IMR-90 (cell line): ENCODE measurements at regions not wholly inside any gene's neighbourhood (a gene's known extent, or its start where the extent isn't known, plus 50 kb on each side); places are given as distances from the start of the nearest gene placed in this dataset.

Experiments used
- ATAC-seq: fragments of 200-7000 bp; cut with Tn5 transposase; 2 replicates; pipeline ENCODE4 v1.9.1; 2020; ENCODE audit warnings: low read depth, mild to moderate bottlenecking, moderate library complexity
- BruUV-seq: library from RNA; stranded (reverse); fragments of 400-500 nt; replicated peaks from 2 replicates; lab custom pipeline; 2021; lab: Mats Ljungman, UMichigan
- CTCF ChIA-PET: fragments of 300-600 bp; formaldehyde crosslinking; extraction: SDS; loops from one replicate; lab custom pipeline; 2021; ENCODE audit warnings: antibody characterized with exemption; lab: Yijun Ruan, JAX
- POLR2A ChIA-PET: fragments of 300-600 bp; sonication (Branson Sonifier 250); formaldehyde crosslinking; loops from one replicate; lab custom pipeline; 2022; ENCODE audit warnings: antibody characterized with exemption; ENCODE audit not compliant: unreplicated experiment; lab: Charles Lee
- DNase-seq: peaks from one replicate; pipeline ENCODE4 v3.0.0; 2013
- H2AFZ ChIP-seq: replicated peaks from 2 replicates; pipeline ENCODE3; 2013; ENCODE audit warnings: low read length, mild to moderate bottlenecking; ENCODE audit not compliant: poor library complexity
- H2AK5ac ChIP-seq: 2 replicates; pipeline ENCODE4 v1.6.1; 2013; ENCODE audit warnings: low read depth, low read length, inconsistent platforms
- H2AK9ac ChIP-seq: replicated peaks from 2 replicates; pipeline ENCODE3; 2013; ENCODE audit warnings: mild to moderate bottlenecking, low read depth, low read length, moderate library complexity; ENCODE audit not compliant: poor library complexity
- H2BK120ac ChIP-seq: 2 replicates; pipeline ENCODE4 v1.6.1; 2013; ENCODE audit warnings: low read depth, low read length, inconsistent platforms
- H2BK15ac ChIP-seq: 3 replicates; pipeline ENCODE4 v1.6.1; 2013; ENCODE audit warnings: low read depth, low read length, inconsistent platforms
- H2BK20ac ChIP-seq: 2 replicates; pipeline ENCODE4 v1.6.1; 2013; ENCODE audit warnings: low read depth, mild to moderate bottlenecking, inconsistent platforms, low read length, moderate library complexity
- H2BK5ac ChIP-seq: 2 replicates; pipeline ENCODE4 v1.6.1; 2013; ENCODE audit warnings: mild to moderate bottlenecking, low read depth, low read length, inconsistent platforms; ENCODE audit not compliant: poor library complexity, severe bottlenecking
- H3K14ac ChIP-seq: replicated peaks from 2 replicates; pipeline ENCODE4 v1.6.1; 2013; ENCODE audit warnings: low read depth, low read length, inconsistent platforms
- H3K18ac ChIP-seq: 2 replicates; pipeline ENCODE4 v1.6.1; 2013; ENCODE audit warnings: low read depth, low read length, control low read depth
- H3K23ac ChIP-seq: 2 replicates; pipeline ENCODE4 v1.6.1; 2013; ENCODE audit warnings: low read depth, low read length, inconsistent platforms
- H3K27ac ChIP-seq: 2 replicates; pipeline ENCODE4 v1.5.1; 2013; ENCODE audit warnings: mild to moderate bottlenecking, control low read depth, low read length; ENCODE audit not compliant: insufficient read depth
- H3K27me3 ChIP-seq: 2 replicates; pipeline ENCODE4 v1.6.1; 2013; ENCODE audit warnings: low read length; ENCODE audit not compliant: control insufficient read depth, insufficient read depth
- H3K36me3 ChIP-seq: 2 replicates; pipeline ENCODE4 v1.6.1; 2013; ENCODE audit warnings: low read length, mixed read lengths; ENCODE audit not compliant: control insufficient read depth, insufficient read depth
- H3K4ac ChIP-seq: 2 replicates; pipeline ENCODE4 v1.6.1; 2013; ENCODE audit warnings: low read depth, low read length, inconsistent platforms
- H3K4me1 ChIP-seq: 2 replicates; pipeline ENCODE4 v1.6.1; 2013; ENCODE audit warnings: low read length, mixed read lengths; ENCODE audit not compliant: control insufficient read depth, insufficient read depth
- H3K4me2 ChIP-seq: 2 replicates; pipeline ENCODE4 v1.6.1; 2013; ENCODE audit warnings: low read depth, mild to moderate bottlenecking, control low read depth, low read length, moderate library complexity
- H3K4me3 ChIP-seq: 2 replicates; pipeline ENCODE4 v1.5.1; 2013; ENCODE audit warnings: low read depth, mild to moderate bottlenecking, control low read depth, low read length, moderate library complexity; ENCODE audit not compliant: insufficient read depth
- H3K56ac ChIP-seq: 2 replicates; pipeline ENCODE4 v1.6.1; 2013; ENCODE audit warnings: low read length, inconsistent platforms; ENCODE audit not compliant: insufficient read depth; ENCODE audit errors: extremely low read depth
- H3K79me1 ChIP-seq, 2 experiments: 2 replicates each; pipeline ENCODE4 v1.6.1; 2013; ENCODE audit warnings: low read length in 2 of 2, inconsistent platforms in 1 of 2, low read depth in 1 of 2
- H3K9ac ChIP-seq: 2 replicates; pipeline ENCODE4 v1.6.1; 2013; ENCODE audit warnings: low read depth, low read length, control low read depth
- H3K9me1 ChIP-seq: 2 replicates; pipeline ENCODE4 v1.6.1; 2013; ENCODE audit warnings: low read length, inconsistent platforms; ENCODE audit not compliant: insufficient read depth
- H3K9me3 ChIP-seq: 2 replicates; pipeline ENCODE4 v1.6.1; 2013; ENCODE audit warnings: low read length; ENCODE audit not compliant: control insufficient read depth, insufficient read depth
- H4K20me1 ChIP-seq: 2 replicates; pipeline ENCODE4 v1.6.1; 2013; ENCODE audit warnings: low read length, inconsistent platforms; ENCODE audit not compliant: insufficient read depth
- H4K5ac ChIP-seq: 2 replicates; pipeline ENCODE4 v1.6.1; 2013; ENCODE audit warnings: mild to moderate bottlenecking, low read depth, low read length, control low read depth
- H4K8ac ChIP-seq, 2 experiments: 2 replicates each; pipeline ENCODE4 v1.6.1; 2013; ENCODE audit warnings: low read depth in 2 of 2, low read length in 2 of 2, control low read depth in 1 of 2, inconsistent platforms in 1 of 2
- H4K91ac ChIP-seq: 2 replicates; pipeline ENCODE4 v1.6.1; 2013; ENCODE audit warnings: low read depth, low read length, inconsistent platforms; ENCODE audit not compliant: insufficient read depth
- BHLHE40 ChIP-seq: fragments of 150-350 bp; IDR thresholded peaks from 2 replicates; pipeline ENCODE4 v1.6.1; 2016; ENCODE audit warnings: mild to moderate bottlenecking, low read depth, low read length
- CEBPB ChIP-seq: IDR thresholded peaks from 2 replicates; pipeline ENCODE4 v1.6.1; 2012; ENCODE audit warnings: low read depth, low read length, improper control_type of control experiment
- CHD1 ChIP-seq: IDR thresholded peaks from 2 replicates; pipeline ENCODE4 v1.6.1; 2012; ENCODE audit warnings: low read depth, low read length, improper control_type of control experiment
- FOS ChIP-seq: fragments of 150-350 bp; IDR thresholded peaks from 2 replicates; pipeline ENCODE4 v1.6.1; 2016; ENCODE audit warnings: low read depth, low read length
- MAFK ChIP-seq: IDR thresholded peaks from 2 replicates; pipeline ENCODE4 v1.6.1; 2012; ENCODE audit warnings: low read depth, low read length, improper control_type of control experiment
- MAZ ChIP-seq: IDR thresholded peaks from 2 replicates; pipeline ENCODE4 v1.6.1; 2012; ENCODE audit warnings: low read depth, mild to moderate bottlenecking, low read length, improper control_type of control experiment, moderate library complexity, borderline replicate concordance
- MXI1 ChIP-seq: IDR thresholded peaks from 2 replicates; pipeline ENCODE4 v1.6.1; 2012; ENCODE audit warnings: low read depth, mild to moderate bottlenecking, low read length, moderate library complexity, borderline replicate concordance
- NFE2L2 ChIP-seq: fragments of 150-350 bp; IDR thresholded peaks from 2 replicates; pipeline ENCODE4 v1.6.1; 2016; ENCODE audit warnings: low read depth, mild to moderate bottlenecking, low read length
- RAD21 ChIP-seq: IDR thresholded peaks from 2 replicates; pipeline ENCODE4 v1.6.1; 2012; ENCODE audit warnings: low read length, improper control_type of control experiment
- RCOR1 ChIP-seq: IDR thresholded peaks from 2 replicates; pipeline ENCODE4 v1.6.1; 2012; ENCODE audit warnings: mild to moderate bottlenecking, low read length, improper control_type of control experiment; ENCODE audit not compliant: insufficient replicate concordance
- RFX5 ChIP-seq: IDR thresholded peaks from 2 replicates; pipeline ENCODE4 v1.8.0; 2012; ENCODE audit warnings: low read depth, mild to moderate bottlenecking, low read length, moderate library complexity
- SMC3 ChIP-seq: fragments of 150-350 bp; IDR thresholded peaks from 2 replicates; pipeline ENCODE4 v1.6.1; 2016; ENCODE audit warnings: low read depth, mild to moderate bottlenecking, antibody characterized with exemption, low read length, moderate library complexity
- WGBS, 2 experiments: methylation state at CpG; one replicate each; pipeline versions ENCODE4 v1.1.5 to v1.1.7; 2013; ENCODE audit warnings: missing lambda C conversion rate in 2 of 2; ENCODE audit not compliant: insufficient read length in 1 of 2; ENCODE audit errors: extremely low coverage in 2 of 2; 5-methylcytosine and 5-hydroxymethylcytosine counted together
- dilution Hi-C: fragments of 300-500 bp; cut with HindIII; formaldehyde crosslinking; loops from one replicate; pipeline ENCODE4 v1.14.3; 2018; ENCODE audit warnings: low sequenced_read_pairs; ENCODE audit not compliant: unreplicated experiment
- in situ Hi-C: fragments of 300-500 bp; cut with MboI; formaldehyde crosslinking; loops from 3 replicates; pipeline ENCODE4 v1.14.3; 2019; ENCODE audit warnings: low sequenced_read_pairs, inconsistent platforms, mixed read lengths
- intact Hi-C: fragments of 100-400 bp; cut with micrococcal nuclease; formaldehyde crosslinking; loops from 2 replicates; pipeline ENCODE4 v1.10.0; 2022
- TF ChIP-seq, protein P1 (sequence below): conservative IDR thresholded peaks from 2 replicates; pipeline ENCODE4 v1.5.1; 2012; ENCODE audit warnings: mild to moderate bottlenecking, low read depth, low read length, improper control_type of control experiment
- TF ChIP-seq, protein P2 (sequence below): fragments of 150-350 bp; IDR thresholded peaks from 2 replicates; pipeline ENCODE4 v1.6.1; 2017; ENCODE audit warnings: mild to moderate bottlenecking, antibody characterized with exemption, low read length, low read depth
- TF ChIP-seq, protein P3 (sequence below): fragments of 150-350 bp; IDR thresholded peaks from 2 replicates; pipeline ENCODE4 v1.6.1; 2016; ENCODE audit warnings: low read depth, mild to moderate bottlenecking, low read length, moderate library complexity, borderline replicate concordance

DNA sequence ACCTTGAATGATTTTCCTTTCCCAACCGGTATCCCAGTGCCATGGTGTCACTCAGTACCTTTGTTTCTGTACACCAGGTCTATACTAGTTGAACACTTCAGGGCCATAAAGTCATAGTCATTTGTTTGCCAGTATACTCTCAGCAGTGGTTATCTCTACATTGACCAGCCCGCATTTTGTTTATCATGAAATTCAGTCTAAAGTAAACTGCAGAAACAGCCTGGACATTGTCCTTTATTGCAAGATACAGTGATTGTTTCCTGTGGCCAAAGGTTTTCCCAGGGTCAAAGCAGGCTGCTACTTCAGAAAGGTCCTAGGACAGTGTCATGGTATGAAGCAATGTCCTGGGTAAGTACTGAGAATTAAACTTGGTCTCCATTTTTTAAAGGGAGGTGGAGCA is 407.4 kb downstream of the RWDD3 start:
- DNase-seq (no peak), ATAC-seq (no peak)
- Histone ChIP-seq H3K23ac (no peak overlapping the region), H4K8ac (no peak overlapping the region), H3K4me3 (no peak overlapping the region), H3K9me1 (no peaks in the 10 kb centered on the region), H3K9ac (no peak overlapping the region), H3K36me3 (no peaks in the 10 kb centered on the region), H2AFZ (no peak overlapping the region), H3K79me1 (no peaks in the 10 kb centered on the region), H3K56ac (no peak overlapping the region), H2BK120ac (no peak overlapping the region), H3K14ac (no peak overlapping the region), H4K91ac (no peak overlapping the region), H2AK5ac (no peak overlapping the region), H3K27me3 (no peaks in the 10 kb centered on the region), H2BK15ac (no peak overlapping the region), H3K18ac (no peak overlapping the region), H4K5ac (no peak overlapping the region), H3K4ac (no peak overlapping the region), H3K4me2 (no peak overlapping the region), H3K27ac (no peak overlapping the region), H3K9me3 (no peaks in the 10 kb centered on the region), H3K4me1 (no peaks in the 10 kb centered on the region), H2BK20ac (no peak overlapping the region), H4K20me1 (no peaks in the 10 kb centered on the region), H2AK9ac (no peak overlapping the region), H2BK5ac (no peak overlapping the region)
- no TSS peak for BruUV-seq
- intact Hi-C loops (no loop called here), dilution Hi-C loops (no loop called here), in situ Hi-C loops (no loop called here)
- CTCF ChIA-PET = no interaction called here
- TF ChIP-seq FOS (no peak), CEBPB (no peak), CHD1 (no peak), SMC3 (no peak), MAZ (no peak), MXI1 (no peak), RAD21 (no peak), MAFK (no peak), RCOR1 (no peak), BHLHE40 (no peak), NFE2L2 (no peak), RFX5 (no peak)
- TF ChIP-seq, protein P1, sequence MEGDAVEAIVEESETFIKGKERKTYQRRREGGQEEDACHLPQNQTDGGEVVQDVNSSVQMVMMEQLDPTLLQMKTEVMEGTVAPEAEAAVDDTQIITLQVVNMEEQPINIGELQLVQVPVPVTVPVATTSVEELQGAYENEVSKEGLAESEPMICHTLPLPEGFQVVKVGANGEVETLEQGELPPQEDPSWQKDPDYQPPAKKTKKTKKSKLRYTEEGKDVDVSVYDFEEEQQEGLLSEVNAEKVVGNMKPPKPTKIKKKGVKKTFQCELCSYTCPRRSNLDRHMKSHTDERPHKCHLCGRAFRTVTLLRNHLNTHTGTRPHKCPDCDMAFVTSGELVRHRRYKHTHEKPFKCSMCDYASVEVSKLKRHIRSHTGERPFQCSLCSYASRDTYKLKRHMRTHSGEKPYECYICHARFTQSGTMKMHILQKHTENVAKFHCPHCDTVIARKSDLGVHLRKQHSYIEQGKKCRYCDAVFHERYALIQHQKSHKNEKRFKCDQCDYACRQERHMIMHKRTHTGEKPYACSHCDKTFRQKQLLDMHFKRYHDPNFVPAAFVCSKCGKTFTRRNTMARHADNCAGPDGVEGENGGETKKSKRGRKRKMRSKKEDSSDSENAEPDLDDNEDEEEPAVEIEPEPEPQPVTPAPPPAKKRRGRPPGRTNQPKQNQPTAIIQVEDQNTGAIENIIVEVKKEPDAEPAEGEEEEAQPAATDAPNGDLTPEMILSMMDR = no peak
- TF ChIP-seq, protein P2, sequence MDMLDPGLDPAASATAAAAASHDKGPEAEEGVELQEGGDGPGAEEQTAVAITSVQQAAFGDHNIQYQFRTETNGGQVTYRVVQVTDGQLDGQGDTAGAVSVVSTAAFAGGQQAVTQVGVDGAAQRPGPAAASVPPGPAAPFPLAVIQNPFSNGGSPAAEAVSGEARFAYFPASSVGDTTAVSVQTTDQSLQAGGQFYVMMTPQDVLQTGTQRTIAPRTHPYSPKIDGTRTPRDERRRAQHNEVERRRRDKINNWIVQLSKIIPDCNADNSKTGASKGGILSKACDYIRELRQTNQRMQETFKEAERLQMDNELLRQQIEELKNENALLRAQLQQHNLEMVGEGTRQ = no peak
- TF ChIP-seq, protein P3, sequence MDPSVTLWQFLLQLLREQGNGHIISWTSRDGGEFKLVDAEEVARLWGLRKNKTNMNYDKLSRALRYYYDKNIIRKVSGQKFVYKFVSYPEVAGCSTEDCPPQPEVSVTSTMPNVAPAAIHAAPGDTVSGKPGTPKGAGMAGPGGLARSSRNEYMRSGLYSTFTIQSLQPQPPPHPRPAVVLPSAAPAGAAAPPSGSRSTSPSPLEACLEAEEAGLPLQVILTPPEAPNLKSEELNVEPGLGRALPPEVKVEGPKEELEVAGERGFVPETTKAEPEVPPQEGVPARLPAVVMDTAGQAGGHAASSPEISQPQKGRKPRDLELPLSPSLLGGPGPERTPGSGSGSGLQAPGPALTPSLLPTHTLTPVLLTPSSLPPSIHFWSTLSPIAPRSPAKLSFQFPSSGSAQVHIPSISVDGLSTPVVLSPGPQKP = no peak
- WGBS, 2 experiments = no CpG with 5 or more reads among the region's 2 CpGs
- POLR2A ChIA-PET = no interaction called here
